Skin epidermis (tissue), 12 donors: ENCODE measurements at regions not wholly inside any gene's neighbourhood (a gene's known extent, or its start where the extent isn't known, plus 50 kb on each side); places are given as distances from the start of the nearest gene placed in this dataset.
A peak's percentile ranks its signal among the peaks of the same experiment; 100 is the strongest.
"Not testable (repeated sequence)": the region's sequence is repeated elsewhere in the genome, so short reads cannot be mapped to it uniquely, and the experiment has no call there.

Source experiments
- H3K27ac ChIP-seq, 21 experiments: fragments of 200-600 bp; sonication (generic) in 11 of 21; one replicate each; pipeline ENCODE4 v1.5.0; 2020; ENCODE audit warnings: mild to moderate bottlenecking in 3 of 21, inconsistent platforms in 2 of 21, moderate library complexity in 2 of 21
- H3K4me3 ChIP-seq, 7 experiments: fragments of 200-600 bp; sonication (generic) in 2 of 7; one replicate each; pipeline ENCODE4 v1.5.0; 2020; ENCODE audit warnings: inconsistent platforms in 2 of 7, mild to moderate bottlenecking in 2 of 7, moderate library complexity in 1 of 7

GRCh38 chr22:17318817-17319216, 50.4 kb upstream of the CECR2 start:
- no peak overlapping the region for H3K27ac ChIP-seq
- H3K4me3 ChIP-seq, result no peak overlapping the region

GRCh38 chr22:17315310-17315709, 54.0 kb upstream of the CECR2 start:
- H3K4me3 ChIP-seq, result no peak overlapping the region

GRCh38 chr22:17314487-17314886, 54.8 kb upstream of the CECR2 start:
- no peak overlapping the region for H3K27ac ChIP-seq
- no peak overlapping the region for H3K4me3 ChIP-seq

More at GRCh38 chr22:17315310-17315709, 54.0 kb upstream of the CECR2 start:
- no peak overlapping the region for H3K27ac ChIP-seq

- Histone ChIP-seq H3K27ac (no peak overlapping the region), H3K4me3 (no peak overlapping the region)
Measured at GRCh38 chr22:17313626-17314025, 55.6 kb upstream of the CECR2 start.

GRCh38 chr22:17307566-17307965, 61.7 kb upstream of the CECR2 start:
- no peak overlapping the region for H3K4me3 ChIP-seq
- no peak overlapping the region for H3K27ac ChIP-seq

- peak overlapping the region in 1 of 21 experiments; percentile 77 for H3K27ac ChIP-seq
Measured at GRCh38 chr22:17305076-17305475, 64.2 kb upstream of the CECR2 start.

GRCh38 chr22:17303840-17304779, 65.2 kb upstream of the CECR2 start:
- Histone ChIP-seq H3K27ac (peak overlapping the region in 5 of 21 experiments; percentile 17 to 77 (median 59)), H3K4me3 (peak overlapping the region in 1 of 7 experiments; percentile 5)

More at GRCh38 chr22:17305076-17305475, 64.2 kb upstream of the CECR2 start:
- no peak overlapping the region for H3K4me3 ChIP-seq

- H3K4me3 ChIP-seq, result no peak overlapping the region
- peak overlapping the region in 2 of 21 experiments; percentile 61 to 77 for H3K27ac ChIP-seq
Measured at GRCh38 chr22:17303441-17303839, 65.8 kb upstream of the CECR2 start.

GRCh38 chr22:17302616-17303015, 66.6 kb upstream of the CECR2 start:
- H3K4me3 ChIP-seq, result no peak overlapping the region
- H3K27ac ChIP-seq, result no peak overlapping the region

GRCh38 chr22:17300926-17301325, 68.3 kb upstream of the CECR2 start:
- Histone ChIP-seq H3K4me3 (no peak overlapping the region), H3K27ac (no peak overlapping the region)

- not testable (repeated sequence) for H3K27ac ChIP-seq, H3K4me3 ChIP-seq
Measured at GRCh38 chr22:17298805-17299502, 70.3 kb upstream of the CECR2 start.

- Histone ChIP-seq H3K4me3 (no peak overlapping the region), H3K27ac (no peak overlapping the region)
Measured at GRCh38 chr22:17285656-17286055, 66.4 kb upstream of the ADA2 start.

- Histone ChIP-seq H3K27ac (no peak overlapping the region), H3K4me3 (no peak overlapping the region)
Measured at GRCh38 chr22:17284888-17285287, 65.7 kb upstream of the ADA2 start.

- Histone ChIP-seq H3K4me3 (no peak overlapping the region), H3K27ac (no peak overlapping the region)
Measured at GRCh38 chr22:17284466-17284865, 65.2 kb upstream of the ADA2 start.

GRCh38 chr22:17283865-17284264, 64.6 kb upstream of the ADA2 start:
- not testable (repeated sequence) for H3K4me3 ChIP-seq, H3K27ac ChIP-seq

GRCh38 chr22:17283423-17283822, 64.2 kb upstream of the ADA2 start:
- Histone ChIP-seq H3K4me3 (no peak overlapping the region), H3K27ac (no peak overlapping the region)

GRCh38 chr22:17281440-17281841, 62.2 kb upstream of the ADA2 start:
- no peak overlapping the region for H3K4me3 ChIP-seq
- H3K27ac ChIP-seq, result no peak overlapping the region

GRCh38 chr22:17281026-17281425, 61.8 kb upstream of the ADA2 start:
- no peak overlapping the region for H3K27ac ChIP-seq
- no peak overlapping the region for H3K4me3 ChIP-seq

- H3K4me3 ChIP-seq, result no peak overlapping the region
- H3K27ac ChIP-seq, result no peak overlapping the region
Measured at GRCh38 chr22:17272511-17272991, 53.3 kb upstream of the ADA2 start.

- H3K4me3 ChIP-seq, result peak overlapping the region in 1 of 7 experiments; percentile 39
Measured at GRCh38 chr22:17271711-17272451, 52.6 kb upstream of the ADA2 start.

More at GRCh38 chr22:17271711-17272451, 52.6 kb upstream of the ADA2 start:
- H3K27ac ChIP-seq, result no peak overlapping the region
